ENCODE measurements at regions not wholly inside any gene's neighbourhood (a gene's known extent, or its start where the extent isn't known, plus 50 kb on each side); places are given as distances from the start of the nearest gene placed in this dataset.

GRCh38 chr2:220347626-220348025 is 720.2 kb downstream of the SLC4A3 start:
- TF ChIP-seq EP300 (IDR thresholded peaks at IDR 0.05): no peak
- TF ChIP-seq CTCF (IDR thresholded peaks at IDR 0.05): no peak
- no peak for TF ChIP-seq POLR2A (IDR thresholded peaks at IDR 0.05)
